Stomach (tissue), 8 donors: ENCODE measurements at regions not wholly inside any gene's neighbourhood (a gene's known extent, or its start where the extent isn't known, plus 50 kb on each side); places are given as distances from the start of the nearest gene placed in this dataset.

Experiments
- DNase-seq, 2 donors: peaks; one replicate each; pipeline versions ENCODE4 v3.0.0 to v3.0.0-alpha.2; 2013 to 2019
- H3K27ac ChIP-seq, 5 donors: fragments of 200-600 bp in 4 of 5; sonication (generic) in 4 of 5; one replicate each; pipeline ENCODE4 v1.5.1; 2013 to 2019; ENCODE audit warnings: mild to moderate bottlenecking in 1 of 5, moderate library complexity in 1 of 5
- H3K27me3 ChIP-seq, 3 donors: fragments of 200-600 bp; sonication (generic); one replicate each; pipeline ENCODE4 v1.5.1; 2017 to 2019; ENCODE audit warnings: mixed run types in 1 of 3
- H3K36me3 ChIP-seq, 4 donors: fragments of 200-600 bp; sonication (generic); 1 replicate in 3 of 4; 2 replicates in 1 of 4; pipeline ENCODE4 v1.5.1; 2016 to 2019
- H3K4me1 ChIP-seq, 4 donors: fragments of 200-600 bp; sonication (generic); one replicate each; pipeline ENCODE4 v1.5.1; 2016 to 2019
- H3K4me3 ChIP-seq, 4 donors: fragments of 200-600 bp; sonication (generic) in 3 of 4; one replicate each; pipeline ENCODE4 v1.5.1; 2016 to 2019; ENCODE audit warnings: mild to moderate bottlenecking in 1 of 4
- H3K9me3 ChIP-seq, 4 donors: fragments of 200-600 bp; sonication (generic); one replicate each; pipeline ENCODE4 v1.5.1; 2016 to 2019
- EP300 ChIP-seq: sonication (generic); formaldehyde crosslinking; IDR thresholded peaks from one replicate; pipeline ENCODE4 v1.6.1; 2017; ENCODE audit warnings: antibody characterized with exemption
- POLR2A ChIP-seq, 4 donors: fragments of 450-650 bp; IDR thresholded peaks; one replicate each; pipeline ENCODE4 v1.6.1; 2016; ENCODE audit warnings: antibody characterized with exemption in 4 of 4, control low read depth in 2 of 4, mild to moderate bottlenecking in 1 of 4, moderate library complexity in 1 of 4
- POLR2AphosphoS5 ChIP-seq, 3 donors: sonication (generic); formaldehyde crosslinking; IDR thresholded peaks; one replicate each; pipeline ENCODE4 v1.6.1; 2016; ENCODE audit warnings: antibody characterized with exemption in 3 of 3
- WGBS, 5 donors: extraction: QIAGEN DNeasy Blood & Tissue Kit in 3 of 5; methylation state at CpG; one replicate each; pipeline versions ENCODE4 v1.1.5 to v1.1.7; 2013 to 2018; 5-methylcytosine and 5-hydroxymethylcytosine counted together
- intact Hi-C: fragments of 100-400 bp; cut with DNase I; formaldehyde crosslinking; loops from one replicate; pipeline ENCODE4 v1.15.1; 2023; ENCODE audit warnings: low total_unique reads
- TF ChIP-seq, protein P1 (sequence below), 7 experiments: fragments of 450-650 bp in 4 of 7; fragments of 200-600 bp in 3 of 7; sonication (generic) in 3 of 7; IDR thresholded peaks; one replicate each; pipeline ENCODE4 v1.5.1; 2016 to 2019; ENCODE audit warnings: antibody characterized with exemption in 7 of 7, control low read depth in 2 of 7, mild to moderate bottlenecking in 1 of 7
- donor health status: healthy with polysubstance abuse.
- donor health status: Bipolar disorder and iron deficiency.
- donor health status: healthy.

DNA sequence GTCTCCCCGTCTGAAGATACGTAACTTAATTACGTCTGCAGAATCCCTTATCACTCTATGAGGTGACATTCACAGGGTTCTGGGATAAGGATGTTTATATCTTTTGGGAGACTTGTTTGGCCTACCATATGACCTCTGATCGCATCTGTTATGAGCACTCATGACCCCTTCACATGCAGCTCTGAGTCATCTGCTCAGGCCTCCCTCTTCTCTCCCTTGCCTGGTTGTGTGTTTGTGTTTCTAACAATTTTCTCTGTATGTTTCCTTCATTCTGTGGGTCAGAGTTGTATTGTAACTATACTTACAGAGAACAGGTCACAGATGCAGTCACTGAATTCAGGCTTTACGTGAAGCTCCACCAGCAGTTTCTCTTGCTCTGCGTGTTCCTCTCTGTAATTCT lies 330.6 kb downstream of the TENT4A start:
- no peak for TF ChIP-seq EP300
- TF ChIP-seq, protein P1, sequence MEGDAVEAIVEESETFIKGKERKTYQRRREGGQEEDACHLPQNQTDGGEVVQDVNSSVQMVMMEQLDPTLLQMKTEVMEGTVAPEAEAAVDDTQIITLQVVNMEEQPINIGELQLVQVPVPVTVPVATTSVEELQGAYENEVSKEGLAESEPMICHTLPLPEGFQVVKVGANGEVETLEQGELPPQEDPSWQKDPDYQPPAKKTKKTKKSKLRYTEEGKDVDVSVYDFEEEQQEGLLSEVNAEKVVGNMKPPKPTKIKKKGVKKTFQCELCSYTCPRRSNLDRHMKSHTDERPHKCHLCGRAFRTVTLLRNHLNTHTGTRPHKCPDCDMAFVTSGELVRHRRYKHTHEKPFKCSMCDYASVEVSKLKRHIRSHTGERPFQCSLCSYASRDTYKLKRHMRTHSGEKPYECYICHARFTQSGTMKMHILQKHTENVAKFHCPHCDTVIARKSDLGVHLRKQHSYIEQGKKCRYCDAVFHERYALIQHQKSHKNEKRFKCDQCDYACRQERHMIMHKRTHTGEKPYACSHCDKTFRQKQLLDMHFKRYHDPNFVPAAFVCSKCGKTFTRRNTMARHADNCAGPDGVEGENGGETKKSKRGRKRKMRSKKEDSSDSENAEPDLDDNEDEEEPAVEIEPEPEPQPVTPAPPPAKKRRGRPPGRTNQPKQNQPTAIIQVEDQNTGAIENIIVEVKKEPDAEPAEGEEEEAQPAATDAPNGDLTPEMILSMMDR (IDR thresholded peaks at IDR 0.05), result no peak
- no peak for TF ChIP-seq POLR2A (IDR thresholded peaks at IDR 0.05)
- no peak for TF ChIP-seq POLR2AphosphoS5 (IDR thresholded peaks at IDR 0.05)
- peaks cover 0 to 13% (median 9%) of the 10 kb centered on the region in 4 donors for H3K4me1 ChIP-seq
- H3K27ac ChIP-seq, result no peak overlapping the region
- intact Hi-C loops, result no loop called here
- 62 to 83% (median 70%) methylated on average over 6 of the region's 6 CpGs for WGBS, 5 donors
- H3K9me3 ChIP-seq, result no peaks in the 10 kb centered on the region
- H3K27me3 ChIP-seq, result no peaks in the 10 kb centered on the region
- no peak overlapping the region for H3K4me3 ChIP-seq
- H3K36me3 ChIP-seq, result no peaks in the 10 kb centered on the region
- DNase-seq, result no peak

GRCh38 chr5:7047511-7048261 lies 334.5 kb downstream of the TENT4A start:
- 45 to 54% (median 51%) methylated on average over 7 of the region's 7 CpGs for WGBS, 5 donors
- intact Hi-C loops, result no loop called here
- no peak overlapping the region for H3K4me3 ChIP-seq
- no peaks in the 10 kb centered on the region for H3K27me3 ChIP-seq
- no peaks in the 10 kb centered on the region for H3K36me3 ChIP-seq
- H3K27ac ChIP-seq, result no peak overlapping the region
- H3K4me1 ChIP-seq, result peaks cover 0 to 14% (median 9%) of the 10 kb centered on the region in 4 donors
- H3K9me3 ChIP-seq, result no peaks in the 10 kb centered on the region
- peak; percentile 66 to 67 for DNase-seq
- TF ChIP-seq EP300, result no peak
- TF ChIP-seq, protein P1 (IDR thresholded peaks at IDR 0.05), result no peak
- no peak for TF ChIP-seq POLR2A (IDR thresholded peaks at IDR 0.05)
- peak in 1 of 3 donors; percentile 60 for TF ChIP-seq POLR2AphosphoS5 (IDR thresholded peaks at IDR 0.05)

DNA sequence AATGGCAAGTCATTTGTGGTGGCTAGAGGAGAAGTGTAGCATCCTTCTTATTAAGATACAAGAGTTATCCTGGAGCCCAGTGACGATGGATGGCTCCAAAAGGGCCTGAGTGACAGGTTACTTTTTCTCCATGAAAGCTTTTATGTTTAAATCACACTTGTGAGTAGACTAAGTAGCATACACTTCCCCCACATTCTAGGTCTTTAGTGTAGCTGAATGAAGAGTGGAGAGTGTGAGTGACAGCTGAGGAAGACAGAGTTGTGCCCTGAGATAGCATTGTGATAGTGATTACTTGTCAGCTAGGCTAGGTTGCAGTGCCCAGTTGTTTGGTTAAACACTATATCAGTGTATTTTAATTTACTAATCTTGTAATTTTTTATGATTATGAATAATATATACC lies 337.8 kb downstream of the TENT4A start:
- intact Hi-C loops, result no loop called here
- H3K4me1 ChIP-seq, result peaks cover 0 to 14% (median 9%) of the 10 kb centered on the region in 4 donors
- DNase-seq, result no peak
- H3K36me3 ChIP-seq, result no peaks in the 10 kb centered on the region
- no peak overlapping the region for H3K27ac ChIP-seq
- H3K4me3 ChIP-seq, result no peak overlapping the region
- H3K9me3 ChIP-seq, result no peaks in the 10 kb centered on the region
- TF ChIP-seq, protein P1 (IDR thresholded peaks at IDR 0.05), result no peak
- TF ChIP-seq POLR2AphosphoS5 (IDR thresholded peaks at IDR 0.05) (no peak), POLR2A (IDR thresholded peaks at IDR 0.05) (no peak), EP300 (no peak)
- H3K27me3 ChIP-seq, result no peaks in the 10 kb centered on the region
- 71 to 89% (median 88%) methylated on average over 1 of the region's 1 CpG for WGBS, 5 donors

DNA sequence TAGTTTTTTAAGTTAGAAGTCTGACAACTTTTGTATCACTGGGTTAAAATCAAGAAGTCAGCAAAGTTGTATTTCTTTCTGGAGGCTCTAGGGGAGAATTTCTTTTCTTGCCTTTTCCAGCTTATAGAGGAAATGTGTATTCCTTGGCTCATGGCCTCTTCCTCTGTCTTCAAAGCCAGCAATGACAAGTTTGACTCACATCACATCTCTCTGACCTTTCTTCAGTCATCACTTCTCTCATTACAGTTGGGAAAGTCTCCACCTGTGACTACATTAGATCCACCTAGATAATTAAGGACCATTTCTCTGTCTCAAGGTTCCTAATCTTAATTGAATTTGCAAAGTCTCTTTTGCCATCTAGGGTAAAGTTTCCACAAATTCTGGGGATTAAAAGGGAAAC lies 339.9 kb downstream of the TENT4A start:
- no peak overlapping the region for H3K27ac ChIP-seq
- no peak overlapping the region for H3K4me3 ChIP-seq
- TF ChIP-seq EP300, result no peak
- no peak for TF ChIP-seq POLR2A (IDR thresholded peaks at IDR 0.05)
- TF ChIP-seq, protein P1 (IDR thresholded peaks at IDR 0.05), result no peak
- TF ChIP-seq POLR2AphosphoS5 (IDR thresholded peaks at IDR 0.05), result no peak
- H3K36me3 ChIP-seq, result no peaks in the 10 kb centered on the region
- DNase-seq, result no peak
- no peaks in the 10 kb centered on the region for H3K27me3 ChIP-seq
- H3K4me1 ChIP-seq, result peaks cover 0 to 8% (median 4%) of the 10 kb centered on the region in 4 donors
- intact Hi-C loops, result no loop called here
- H3K9me3 ChIP-seq, result no peaks in the 10 kb centered on the region
